ENCODE measurements at regions not wholly inside any gene's neighbourhood (a gene's known extent, or its start where the extent isn't known, plus 50 kb on each side); places are given as distances from the start of the nearest gene placed in this dataset.

DNA sequence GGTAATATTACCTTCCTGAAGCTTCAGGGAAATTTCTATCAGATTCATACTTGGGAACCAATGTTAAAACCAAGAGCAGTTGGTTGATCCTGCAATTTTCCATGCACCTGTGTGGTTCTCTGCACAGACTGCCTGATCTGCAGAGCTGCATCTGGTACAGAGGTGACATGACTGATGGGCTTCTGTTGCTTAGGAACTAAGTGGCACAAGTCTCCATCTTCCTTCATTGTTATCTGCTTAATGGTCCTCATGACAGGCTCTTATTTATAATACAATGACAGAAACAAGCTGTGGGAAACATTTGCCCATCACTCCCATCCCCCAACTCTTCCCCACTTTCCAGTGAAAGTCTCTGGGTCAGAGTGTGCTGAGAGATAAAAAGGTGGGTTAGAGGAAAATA is 799.1 kb downstream of the TAF11L14 start:
- Histone ChIP-seq H4K5ac (ENCODE audit: insufficient read length, low read depth, low read length) (no peak overlapping the region), H3K4me2 (ENCODE audit: insufficient read depth in 1 of 2, low read depth in 2 of 2, low read length in 2 of 2) (no peak overlapping the region)
- no peak for TF ChIP-seq YY1 (IDR thresholded peaks at IDR 0.05; ENCODE audit: low read depth, low read length)
- TF ChIP-seq SIX5 (IDR thresholded peaks at IDR 0.05; ENCODE audit: low read depth, low read length) = no peak
- no peak for TF ChIP-seq NRF1 (IDR thresholded peaks at IDR 0.05; ENCODE audit: low read depth, low read length)
- no peak for TF ChIP-seq CHD1 (IDR thresholded peaks at IDR 0.05; ENCODE audit: low read depth, low read length)
- TF ChIP-seq CHD2 (IDR thresholded peaks at IDR 0.05; ENCODE audit: low read length) = no peak
- no peak for TF ChIP-seq TBP (IDR thresholded peaks at IDR 0.05; ENCODE audit: low read depth, low read length)
- no peak for TF ChIP-seq SP2 (IDR thresholded peaks at IDR 0.05; ENCODE audit: low read length)
- no peak for TF ChIP-seq GABPA (IDR thresholded peaks at IDR 0.05; ENCODE audit: borderline replicate concordance, insufficient read depth, low read length)
- TF ChIP-seq HDAC2 (IDR thresholded peaks at IDR 0.05; ENCODE audit: borderline replicate concordance in 1 of 2, low read depth in 2 of 2, low read length in 2 of 2) = no peak
- TF ChIP-seq ASH2L (IDR thresholded peaks at IDR 0.05; ENCODE audit: low read length) = no peak

More for the DNA sequence above, 799.1 kb downstream of the TAF11L14 start:
- H4K20me1 ChIP-seq (replicated peaks in 1 of 2; ENCODE audit: control insufficient read depth in 1 of 2, insufficient read depth in 2 of 2, low read length in 2 of 2) = no peaks in the 10 kb centered on the region
- FAIRE-seq = no peak
- no peak overlapping the region for H2BK20ac ChIP-seq (ENCODE audit: low read length)
- no peak overlapping the region for H3K23ac ChIP-seq (ENCODE audit: insufficient read length)
- no peak overlapping the region for H4K91ac ChIP-seq (replicated peaks; ENCODE audit: insufficient read length, low read length)
- H3K4me1 ChIP-seq (replicated peaks in 1 of 4; ENCODE audit: control insufficient read depth in 3 of 4, insufficient read depth in 4 of 4, low read length in 3 of 4) = no peaks in the 10 kb centered on the region
- no peak overlapping the region for H2AK5ac ChIP-seq (ENCODE audit: low read depth, low read length)
- ChIA-PET POLR2A (ENCODE audit: partially characterized antibody) (no interaction called here), CTCF (ENCODE audit: partially characterized antibody) (interaction anchor here (0.7 kb wide), 1 partner anchor 32 kb away, joined by 3 read pairs; no protein-coding TSS in a partner anchor)
- H3K27ac ChIP-seq (ENCODE audit: low read depth, low read length) = no peak overlapping the region
- H3K36me3 ChIP-seq (ENCODE audit: control insufficient read depth in 2 of 4, insufficient read depth in 4 of 4, low read length in 3 of 4) = no peaks in the 10 kb centered on the region
- no peak overlapping the region for H3K4ac ChIP-seq (replicated peaks; ENCODE audit: insufficient read length, low read depth, low read length)
- H2AFZ ChIP-seq (ENCODE audit: low read length) = no peak overlapping the region
- H3K79me2 ChIP-seq (ENCODE audit: control insufficient read depth in 1 of 2, insufficient read depth in 2 of 2, low read length in 2 of 2) = no peaks in the 10 kb centered on the region
- H3K18ac ChIP-seq (ENCODE audit: extremely low read depth, low read length) = no peak overlapping the region
- no peaks in the 10 kb centered on the region for H3K27me3 ChIP-seq (replicated peaks in 1 of 4; ENCODE audit: control insufficient read depth in 3 of 4, extremely low read depth in 1 of 4, insufficient read depth in 3 of 4, low read length in 3 of 4)
- DNase-seq (ENCODE audit: low read depth in 1 of 2, low spot score in 2 of 2) = no peak
- no peak overlapping the region for H2BK5ac ChIP-seq (ENCODE audit: low read depth, low read length)
- H2BK15ac ChIP-seq (ENCODE audit: low read length) = no peak overlapping the region
- H3K14ac ChIP-seq (ENCODE audit: insufficient read length) = no peak overlapping the region
- H3K4me3 ChIP-seq (ENCODE audit: extremely low read depth in 1 of 4, insufficient read depth in 2 of 4, low read depth in 3 of 4, low read length in 4 of 4) = no peak overlapping the region
- no peak overlapping the region for H3K9ac ChIP-seq (replicated peaks in 1 of 4; ENCODE audit: extremely low read depth in 1 of 4, low read depth in 3 of 4, low read length in 3 of 4)
- H4K8ac ChIP-seq (ENCODE audit: extremely low read depth, insufficient read depth, low read length) = no peak overlapping the region
- no peaks in the 10 kb centered on the region for H3K79me1 ChIP-seq (ENCODE audit: low read depth, low read length)
- no peak overlapping the region for H3K56ac ChIP-seq (replicated peaks; ENCODE audit: insufficient read length, low read depth, low read length)
- peaks cover 4 to 5% of the 10 kb centered on the region in 2 experiments; a peak in 1 of 4 replicates for H3K9me3 ChIP-seq (ENCODE audit: insufficient read depth in 2 of 2, low read depth in 1 of 2, low read length in 1 of 2)
- H2BK120ac ChIP-seq (replicated peaks; ENCODE audit: low read depth, low read length) = no peak overlapping the region
- no peaks in the 10 kb centered on the region for H3K23me2 ChIP-seq (ENCODE audit: low read depth, low read length)
- H2BK12ac ChIP-seq (ENCODE audit: low read depth, low read length) = no peak overlapping the region

Measured in H1 (cell line).